Renal cortex interstitium (tissue), 11 donors: ENCODE measurements at regions not wholly inside any gene's neighbourhood (a gene's known extent, or its start where the extent isn't known, plus 50 kb on each side); places are given as distances from the start of the nearest gene placed in this dataset.
A peak's percentile ranks its signal among the peaks of the same experiment; 100 is the strongest.

ENCODE experiments used
- DNase-seq, 11 donors: peaks; one replicate each; pipeline ENCODE4 v3.0.0-alpha.2; 2013; ENCODE audit warnings: low read depth in 9 of 11, low spot score in 4 of 11; ENCODE audit errors: extremely low read depth in 1 of 11

DNA sequence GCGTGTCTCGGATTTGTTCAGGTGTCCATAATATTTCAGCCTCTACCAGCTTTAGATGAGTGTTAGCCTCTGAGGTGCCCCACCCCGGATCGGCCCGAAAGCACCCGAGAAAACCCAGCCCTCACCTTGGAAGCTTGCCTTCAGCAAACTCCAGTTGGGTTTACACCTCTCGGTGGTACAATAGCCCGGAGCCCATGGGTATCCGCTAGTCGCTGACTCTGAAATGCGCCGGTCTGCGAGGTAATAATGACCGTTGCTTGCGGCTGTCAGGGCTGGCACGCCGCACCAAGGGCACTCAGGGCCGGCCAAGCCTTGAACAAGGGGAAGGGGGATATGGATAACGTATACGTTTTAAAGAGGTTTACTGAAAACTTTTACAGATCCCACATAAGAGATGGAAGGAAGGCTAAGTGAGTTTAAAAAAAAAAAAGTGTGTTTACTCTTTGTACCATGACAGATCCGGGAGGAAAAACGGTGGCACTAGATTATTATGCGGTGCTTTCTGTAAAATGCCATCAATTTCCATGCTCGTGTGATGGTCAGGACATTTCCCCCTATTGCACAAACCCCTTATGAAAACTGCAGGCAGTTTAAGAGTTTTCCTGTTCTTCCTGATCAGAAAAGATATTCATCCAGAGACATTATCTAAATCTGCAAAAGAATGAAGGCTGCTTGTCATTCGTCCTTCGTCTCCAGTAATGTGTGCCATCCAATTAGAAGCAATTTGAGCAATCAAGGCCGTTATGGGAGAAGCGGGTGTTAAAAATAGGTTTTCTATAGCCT, 124.2 kb downstream of the TMEM161B start:
- no peak for DNase-seq

DNA sequence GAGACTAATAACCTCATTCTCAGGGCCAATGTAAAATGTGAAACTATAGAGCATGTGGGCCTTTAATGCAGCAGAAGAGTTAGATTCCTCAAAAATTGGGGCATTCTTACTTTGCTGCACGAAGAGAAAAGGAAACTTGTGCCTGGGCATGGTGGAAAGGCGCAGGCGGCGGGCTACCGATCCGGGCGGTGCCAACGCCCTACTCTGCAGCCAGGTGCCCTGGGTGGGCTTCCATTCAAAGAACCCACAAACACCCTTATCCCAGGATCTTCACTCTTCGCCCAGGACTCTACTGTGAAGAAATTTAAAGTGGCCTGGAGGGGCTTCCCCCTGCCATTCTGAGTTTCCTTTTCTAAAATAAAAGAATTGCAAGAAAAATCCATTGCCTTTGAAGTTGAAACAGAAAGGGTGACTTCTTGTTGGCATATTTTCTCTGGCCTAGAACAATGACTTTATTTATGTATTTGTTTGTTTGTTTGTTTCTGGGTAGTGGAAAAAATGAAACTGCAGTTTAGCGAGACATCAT, 124.9 kb downstream of the TMEM161B start:
- no peak for DNase-seq

DNA sequence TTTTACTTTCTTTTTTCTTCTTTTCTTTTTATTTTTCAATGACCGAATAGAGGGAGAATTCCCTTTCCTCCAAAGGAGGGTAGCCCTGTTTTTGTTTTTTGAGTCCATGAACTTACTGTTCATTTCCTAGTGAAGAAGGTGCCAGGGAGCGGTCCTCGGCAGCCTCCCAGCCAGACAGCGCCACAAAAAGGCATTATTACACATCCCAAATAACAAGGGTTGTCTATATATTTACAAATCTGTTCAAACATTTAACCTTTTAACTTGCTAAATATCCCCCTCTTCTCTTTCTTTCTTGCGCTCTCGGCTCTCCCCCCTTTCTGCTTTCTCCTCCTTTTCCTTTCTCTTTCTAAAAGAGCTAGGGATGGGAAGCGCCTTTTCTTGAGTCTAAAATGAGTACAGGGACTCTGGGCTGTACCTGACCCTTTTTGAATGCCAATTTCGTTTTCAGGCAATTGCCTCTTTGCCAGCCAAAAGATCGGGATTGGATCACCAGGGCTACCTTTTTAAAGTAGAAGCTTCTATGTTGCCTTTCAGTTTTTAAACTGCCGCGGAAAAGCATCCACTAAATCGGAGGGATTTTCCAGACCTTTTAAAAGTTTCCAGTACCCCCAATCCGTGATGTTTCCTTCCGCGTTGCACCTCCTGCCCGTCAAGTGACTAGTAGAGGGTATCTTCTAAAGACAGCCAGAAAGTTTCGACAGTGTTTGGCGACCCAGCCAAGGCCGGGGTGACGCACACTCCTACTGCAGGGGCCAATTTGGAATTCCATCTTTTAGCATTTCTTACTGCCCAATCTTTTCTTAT, 125.6 kb downstream of the TMEM161B start:
- DNase-seq = no peak

DNA sequence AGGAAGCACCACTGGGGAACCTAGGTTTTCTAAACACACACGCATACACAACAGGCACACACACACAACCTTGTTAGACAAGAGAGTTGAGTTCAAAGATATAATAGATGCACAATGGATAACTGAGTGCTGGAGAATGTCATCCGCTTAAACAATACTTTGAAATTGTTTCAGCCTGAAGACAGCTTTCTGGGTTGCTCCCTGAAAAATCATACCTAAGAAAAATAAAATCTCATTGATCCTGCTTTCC, 126.1 kb downstream of the TMEM161B start:
- no peak for DNase-seq

DNA sequence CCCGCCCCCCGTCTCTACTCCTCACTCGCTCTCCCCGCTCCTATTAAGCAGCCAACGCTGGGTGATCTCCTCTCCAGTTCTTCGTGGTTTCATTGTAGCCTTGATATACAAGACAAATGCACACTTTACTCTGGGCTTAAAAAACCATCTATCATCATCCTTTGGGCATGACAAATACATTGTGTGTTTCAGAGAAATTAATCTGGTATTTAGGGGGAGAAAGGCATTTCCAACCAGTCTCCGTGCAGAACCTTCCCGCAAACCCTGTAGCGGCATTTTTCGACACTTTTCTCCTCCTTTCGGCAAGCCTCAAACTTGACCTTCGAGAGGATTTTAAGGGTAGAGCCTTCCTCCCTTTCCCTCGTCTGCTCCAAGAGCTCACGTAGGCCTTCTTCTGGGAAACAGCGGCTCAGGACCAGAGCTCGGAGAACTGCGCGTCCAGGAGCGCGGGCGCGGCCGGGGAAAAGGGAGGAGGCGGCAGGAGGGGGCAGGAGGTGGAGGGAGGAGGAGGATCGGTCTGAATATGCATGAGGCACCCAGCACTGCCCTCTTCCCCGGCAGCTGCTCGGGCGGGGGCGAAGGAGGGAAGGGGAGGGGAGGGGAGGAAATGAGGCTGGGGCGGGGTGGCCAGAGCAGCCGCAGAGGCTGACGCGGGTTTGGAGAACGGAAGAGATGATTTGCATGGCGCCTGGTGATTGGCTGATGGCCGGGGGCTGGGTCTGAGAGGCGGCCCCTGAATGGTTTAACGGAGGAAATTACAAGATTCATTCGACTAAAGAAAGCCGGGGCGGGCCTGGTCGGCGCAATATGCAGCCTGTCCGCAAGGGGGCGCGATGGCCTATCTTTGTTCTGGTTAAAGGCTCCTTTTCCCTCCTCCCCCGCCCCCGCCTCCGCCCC, 127.5 kb downstream of the TMEM161B start:
- peak; percentile 75 to 95 (median 89) for DNase-seq

DNA sequence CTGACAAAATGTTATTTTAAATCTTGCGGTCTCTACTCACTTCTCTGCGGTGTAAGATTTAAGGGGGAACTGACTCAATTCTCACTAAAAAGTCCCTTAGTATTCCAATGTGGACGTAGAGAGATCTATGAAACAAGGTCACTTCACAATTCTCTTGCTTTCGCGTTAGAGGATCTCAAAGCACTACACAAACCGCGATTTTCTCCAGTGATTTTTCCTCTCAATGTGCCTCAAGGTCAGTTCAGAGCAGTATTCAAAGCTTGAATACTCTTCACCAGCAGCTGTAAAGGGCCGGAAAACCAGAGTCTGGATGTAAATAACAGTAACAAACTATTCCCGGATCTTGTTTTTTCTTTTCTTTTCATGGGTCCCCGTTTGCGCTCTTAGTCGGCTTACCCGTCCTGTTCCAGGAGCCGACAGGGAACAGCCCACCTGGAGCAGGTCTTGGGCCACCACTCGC, 128.2 kb downstream of the TMEM161B start:
- DNase-seq = no peak

DNA sequence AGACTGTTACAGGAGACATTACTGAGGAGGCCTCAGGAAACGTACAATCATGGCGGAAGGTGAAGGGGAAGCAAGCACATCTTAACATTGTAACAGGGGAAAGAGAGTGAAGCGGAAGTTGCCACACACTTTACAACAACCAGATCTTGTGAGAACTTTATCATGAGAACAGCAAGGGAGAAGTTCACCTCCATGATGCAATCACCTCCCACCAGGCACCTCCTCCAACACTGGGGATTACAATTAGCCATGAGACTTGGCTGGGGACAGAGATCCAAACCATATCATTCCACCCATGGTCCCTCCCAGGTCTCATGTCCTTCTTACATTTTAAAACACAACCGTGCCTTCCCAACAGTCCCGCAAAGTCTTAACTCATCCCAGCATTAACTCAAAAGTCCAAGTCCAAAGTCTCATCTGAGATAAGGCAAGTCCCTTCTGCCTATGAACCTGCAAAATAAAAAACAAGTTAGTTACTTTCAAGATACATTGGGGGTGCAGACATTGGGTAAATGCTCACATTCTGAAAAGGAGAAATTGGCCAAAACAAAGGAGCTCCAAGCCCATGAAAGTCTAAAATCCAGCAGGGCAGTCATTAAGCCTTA, 138.3 kb downstream of the TMEM161B start:
- DNase-seq = no peak

DNA sequence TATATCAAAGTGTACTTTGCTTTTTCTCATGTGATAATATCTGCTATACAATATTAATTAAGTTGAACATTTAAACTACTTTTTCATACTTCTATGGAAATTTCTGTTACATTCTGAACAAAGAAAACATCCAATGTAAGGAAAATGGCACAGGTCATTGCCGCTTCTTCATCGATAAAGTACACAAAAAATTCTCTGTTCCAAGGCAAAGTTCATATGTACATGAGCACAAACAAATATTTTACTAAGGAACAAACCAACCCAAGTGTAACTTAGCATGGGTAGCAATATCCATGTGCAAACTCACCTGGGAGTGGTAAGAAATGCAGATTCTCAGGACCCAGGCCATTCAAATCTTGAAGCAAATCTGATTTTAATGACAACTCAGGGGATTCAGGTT, 139.8 kb downstream of the TMEM161B start:
- no peak for DNase-seq

DNA sequence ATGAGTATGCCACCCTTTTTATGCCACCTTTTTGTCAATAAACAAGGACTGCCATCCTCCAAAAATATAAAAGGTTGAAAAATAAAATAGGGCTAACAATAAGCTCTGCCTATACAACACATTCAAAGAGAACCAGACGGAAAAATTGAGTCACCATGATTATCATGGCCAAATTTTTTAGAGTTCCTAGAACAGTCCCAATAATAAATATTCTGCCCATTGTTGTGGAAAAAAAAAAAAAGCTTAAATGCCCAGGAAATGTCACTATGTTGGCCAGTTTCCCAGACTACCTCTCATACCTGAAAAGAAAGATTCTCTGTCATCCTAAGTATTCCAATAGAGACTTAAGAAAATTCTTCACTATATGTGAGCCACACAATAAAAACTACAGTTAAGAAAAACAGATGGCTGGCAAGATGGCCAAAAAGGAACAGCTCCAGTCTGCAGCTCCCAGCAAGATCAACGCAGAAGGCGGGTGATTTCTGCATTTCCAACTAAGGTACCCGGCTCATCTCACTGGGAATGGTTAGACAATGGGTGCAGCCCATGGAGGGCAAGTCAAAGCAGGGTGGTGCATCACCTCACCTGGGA, 149.0 kb downstream of the TMEM161B start:
- no peak for DNase-seq

DNA sequence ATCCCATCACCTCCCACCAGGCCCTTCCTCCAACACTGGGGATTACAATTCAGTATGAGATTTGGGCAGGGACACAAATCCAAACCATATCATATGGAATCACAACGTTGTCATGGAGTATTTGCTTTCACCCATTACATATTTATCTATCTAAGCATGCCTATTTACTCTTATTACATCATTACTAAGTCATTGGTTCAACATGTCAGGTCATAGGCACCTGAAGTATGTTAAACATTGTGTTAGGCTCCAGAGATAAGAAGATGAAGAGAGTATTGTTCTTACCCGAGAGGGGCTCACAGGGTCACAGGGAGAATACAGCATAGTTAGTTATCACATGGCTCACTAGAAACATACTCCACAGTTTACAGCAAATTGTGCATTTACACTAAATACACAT, 150.5 kb downstream of the TMEM161B start:
- DNase-seq = no peak

DNA sequence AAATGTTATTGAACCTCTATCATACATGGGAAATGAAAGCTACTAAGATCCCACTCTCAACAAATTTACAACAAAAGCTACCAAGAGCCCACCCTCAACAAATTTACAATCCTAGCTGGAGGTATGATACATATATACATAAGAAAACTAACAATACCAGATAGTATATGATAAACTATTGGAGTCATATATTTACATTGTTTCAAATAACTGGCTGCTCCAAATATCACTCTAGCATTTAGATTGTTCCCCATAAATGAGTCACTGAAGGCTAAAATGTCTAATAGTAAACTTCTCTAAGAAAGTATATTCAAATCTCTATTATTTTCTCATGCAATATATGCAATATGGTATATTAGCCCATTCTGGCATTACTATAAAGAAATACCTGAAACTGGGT, 151.1 kb downstream of the TMEM161B start:
- DNase-seq = no peak

DNA sequence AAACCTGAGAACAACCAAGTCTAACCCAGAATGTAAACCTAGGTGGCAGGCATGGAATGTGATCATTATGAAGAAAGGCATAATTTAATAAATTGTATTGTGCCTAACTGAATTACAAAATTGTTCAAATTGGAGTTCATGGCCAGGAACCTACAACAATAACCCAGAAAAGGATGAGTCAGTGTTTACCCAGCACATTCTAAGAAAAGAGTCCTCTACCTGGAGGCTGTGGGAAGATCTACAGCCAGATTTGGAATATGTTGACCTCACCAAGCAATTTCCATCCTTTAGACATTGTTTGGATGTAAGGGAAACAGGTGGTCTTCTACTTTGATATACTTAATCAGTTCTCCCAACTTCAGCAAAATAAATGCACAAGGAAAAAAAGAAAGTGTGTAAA, 152.2 kb downstream of the TMEM161B start:
- no peak for DNase-seq

DNA sequence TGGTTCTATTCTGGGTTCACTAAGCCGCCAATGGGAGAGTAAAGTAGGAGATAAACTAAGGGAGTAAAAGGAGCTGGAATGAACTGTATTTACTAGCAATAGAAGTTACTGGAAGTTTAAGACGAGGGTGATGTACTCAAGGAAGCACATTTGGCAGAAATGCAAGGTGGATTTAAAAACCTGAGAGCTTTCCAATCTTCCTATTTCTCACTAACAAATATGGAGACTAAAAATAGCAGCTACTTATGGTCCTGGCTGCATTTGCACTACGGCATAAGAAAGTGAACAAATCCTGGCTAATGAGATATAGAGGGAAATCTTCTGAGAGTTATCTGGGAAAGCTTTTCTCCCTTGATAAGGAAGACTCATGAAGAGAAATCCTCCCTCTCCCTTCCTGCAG, 153.4 kb downstream of the TMEM161B start:
- no peak for DNase-seq

DNA sequence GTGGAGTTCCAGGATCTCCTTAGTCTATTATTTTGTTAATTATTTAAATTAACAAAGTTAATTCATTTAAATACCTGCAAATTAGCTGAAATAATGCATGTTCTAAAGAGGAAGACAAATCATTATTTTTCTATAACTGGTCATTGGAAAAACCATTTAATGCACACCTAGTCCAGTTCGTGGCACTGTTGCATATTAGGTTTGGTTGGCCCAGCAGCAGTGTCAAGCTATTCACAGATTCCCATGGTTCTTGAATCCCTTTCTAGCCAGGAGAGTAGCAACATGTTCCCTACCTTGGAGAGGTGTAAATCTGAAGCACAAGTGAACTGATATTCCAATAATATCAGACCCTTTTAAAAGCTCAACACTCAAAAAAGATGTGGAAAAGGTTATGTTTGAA, 155.2 kb downstream of the TMEM161B start:
- no peak for DNase-seq

DNA sequence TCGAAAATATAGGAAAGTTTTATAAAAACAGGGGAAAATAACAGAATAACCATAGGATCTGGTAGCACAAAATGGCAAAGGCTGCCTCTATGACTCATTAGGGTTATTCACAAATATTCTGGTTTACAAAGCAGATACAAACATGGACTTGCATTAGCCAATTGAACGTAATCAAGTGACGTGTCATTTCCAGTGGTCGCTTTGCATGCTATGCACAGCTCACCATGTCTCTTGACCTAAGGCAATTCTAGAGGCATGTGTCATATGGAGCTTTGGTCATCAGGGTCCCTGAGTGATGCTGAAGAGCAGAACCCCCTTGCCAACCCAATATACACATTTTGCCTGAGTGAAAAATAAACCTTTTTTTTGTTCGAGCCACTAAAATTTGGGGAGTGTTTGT, 158.8 kb downstream of the TMEM161B start:
- DNase-seq = no peak

DNA sequence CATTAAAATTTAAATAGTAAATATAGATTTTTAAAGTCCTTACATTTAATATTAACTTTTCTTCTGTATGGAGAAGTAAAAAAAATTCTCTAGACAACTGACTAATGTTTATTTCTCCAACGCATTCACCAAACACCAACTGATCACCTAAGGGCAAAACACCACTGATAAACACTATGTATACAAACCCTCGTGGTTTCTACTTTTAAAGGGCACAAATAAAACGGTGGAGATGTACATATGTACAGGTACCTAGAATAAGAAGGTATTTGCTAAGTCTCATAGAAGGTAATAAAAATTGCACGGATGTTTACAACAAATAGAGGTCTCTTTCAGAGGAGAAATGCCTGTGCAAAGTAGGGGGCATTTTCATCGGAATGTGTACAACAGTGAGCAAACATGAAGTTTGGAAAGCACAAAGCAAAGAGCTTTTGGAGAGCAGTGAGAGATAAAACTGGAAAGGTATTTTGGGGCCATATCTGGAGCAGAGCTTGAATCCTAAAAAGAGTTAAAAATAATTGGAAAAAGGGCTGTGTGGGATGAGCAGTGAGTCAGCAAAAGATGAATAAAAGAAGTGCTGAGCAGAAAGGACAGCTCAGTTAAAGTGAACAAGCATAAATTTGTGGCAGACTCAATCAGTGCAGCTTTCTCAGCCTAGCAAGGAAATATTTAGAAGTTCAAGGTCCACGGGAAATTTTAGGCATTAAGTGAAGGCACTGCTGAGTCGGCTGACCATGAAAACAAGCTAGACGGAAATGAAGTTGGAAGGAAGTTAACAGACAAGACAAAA, 160.0 kb downstream of the TMEM161B start:
- no peak for DNase-seq

DNA sequence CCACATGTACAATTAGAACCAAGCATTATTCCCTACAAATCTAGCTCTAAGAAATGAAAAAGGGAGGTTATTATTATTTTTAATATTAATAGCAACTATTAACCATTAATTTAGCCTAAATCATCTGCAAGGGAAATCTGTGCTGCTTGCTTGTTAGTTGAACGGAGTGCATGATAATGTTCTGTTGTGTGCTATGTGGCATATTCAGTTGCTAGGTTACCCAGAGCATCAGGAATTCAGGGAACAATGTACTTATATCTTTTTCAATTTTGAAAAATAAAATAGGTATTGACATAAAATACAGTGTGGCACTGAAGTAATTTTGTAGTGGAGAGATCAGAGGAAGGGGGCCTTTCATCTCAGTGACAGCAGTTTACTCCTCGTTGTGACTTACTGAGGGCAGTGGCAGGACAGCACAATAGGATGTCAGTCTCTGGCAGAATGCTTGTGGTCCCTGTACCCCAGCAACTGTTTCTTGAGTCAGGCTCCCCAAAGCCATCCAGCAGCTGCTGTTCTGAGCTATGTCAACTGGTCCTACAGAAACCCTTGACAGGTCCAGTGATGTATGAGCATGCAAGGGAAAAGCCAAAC, 173.6 kb downstream of the TMEM161B start:
- DNase-seq = no peak

DNA sequence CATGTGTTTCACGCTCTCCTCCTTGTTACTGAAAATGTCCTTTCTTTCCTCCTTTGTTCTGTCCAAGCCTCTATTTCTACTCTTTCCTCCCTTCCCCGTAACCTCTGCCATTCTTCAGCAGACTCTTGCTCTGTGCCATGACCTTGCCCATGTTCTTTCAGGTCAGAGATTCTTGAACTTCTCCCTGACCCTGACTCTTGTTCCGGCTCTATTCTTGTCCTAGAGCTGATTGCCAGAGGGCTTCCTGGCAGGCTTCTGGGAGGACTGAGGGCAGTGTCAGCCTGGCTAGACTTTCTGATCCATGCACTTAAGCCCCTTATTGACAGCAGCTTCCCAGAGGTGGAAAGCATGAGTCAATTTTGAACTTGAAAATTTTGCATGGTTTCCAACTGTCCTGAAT, 174.2 kb downstream of the TMEM161B start:
- DNase-seq = no peak
